K562 (cell line): ENCODE measurements at regions not wholly inside any gene's neighbourhood (a gene's known extent, or its start where the extent isn't known, plus 50 kb on each side); places are given as distances from the start of the nearest gene placed in this dataset.

Experiments used
- CEBPB ChIP-seq: fragments of 450-650 bp; IDR thresholded peaks from 2 replicates; pipeline ENCODE4 v1.6.1; 2016; ENCODE audit warnings: missing genetic modification characterization, missing compliant biosample characterization
- EP400 ChIP-seq: fragments of 450-650 bp; IDR thresholded peaks from 2 replicates; pipeline ENCODE4 v1.6.1; 2017; ENCODE audit warnings: antibody characterized with exemption, mild to moderate bottlenecking, moderate library complexity
- PHB2 ChIP-seq: fragments of 450-650 bp; IDR thresholded peaks from 2 replicates; pipeline ENCODE4 v1.6.1; 2017; ENCODE audit warnings: low read depth
- TRIM28 ChIP-seq: fragments of 450-650 bp; IDR thresholded peaks from 2 replicates; pipeline ENCODE4 v1.6.1; 2017
- ZNF175 ChIP-seq: fragments of 200-800 bp; sonication (Bioruptor generic); IDR thresholded peaks from 2 replicates; pipeline ENCODE4 v1.6.1; 2016; ENCODE audit warnings: low read depth, mild to moderate bottlenecking, missing genetic modification characterization, missing compliant biosample characterization
- ZNF707 ChIP-seq: fragments of 250-450 bp; sonication (Bioruptor Pico); conservative IDR thresholded peaks from 2 replicates; pipeline ENCODE4 v1.8.0; 2022; ENCODE audit warnings: inconsistent platforms, mild to moderate bottlenecking, moderate library complexity
- TF ChIP-seq, protein P1 (sequence below), 2 experiments: fragments of 450-650 bp; formaldehyde crosslinking in 1 of 2; IDR thresholded peaks; 2 replicates each; pipeline versions ENCODE4 v1.4.0 to v1.6.1; 2014 to 2020; ENCODE audit warnings: mild to moderate bottlenecking in 2 of 2, borderline replicate concordance in 1 of 2, low read depth in 1 of 2

DNA sequence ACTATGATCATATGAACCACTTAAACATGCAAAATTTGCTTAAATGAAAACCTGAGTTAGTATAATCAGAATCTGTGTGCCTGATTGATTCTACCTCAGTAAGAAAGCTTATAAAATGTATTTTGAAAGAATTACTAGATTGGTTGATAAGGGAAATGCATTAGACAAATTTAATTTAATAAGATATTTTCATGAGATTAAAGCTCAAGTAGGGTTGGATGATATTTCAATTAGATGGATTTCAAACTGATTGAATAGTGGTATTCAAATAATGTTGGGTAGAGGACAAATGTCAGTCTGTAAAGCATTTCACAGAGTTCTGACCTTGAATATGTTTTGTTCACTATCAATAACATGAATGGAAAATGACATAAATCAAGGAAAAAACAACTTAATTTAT is 780.4 kb upstream of the ALCAM start (continued):
- TF ChIP-seq, protein P1, sequence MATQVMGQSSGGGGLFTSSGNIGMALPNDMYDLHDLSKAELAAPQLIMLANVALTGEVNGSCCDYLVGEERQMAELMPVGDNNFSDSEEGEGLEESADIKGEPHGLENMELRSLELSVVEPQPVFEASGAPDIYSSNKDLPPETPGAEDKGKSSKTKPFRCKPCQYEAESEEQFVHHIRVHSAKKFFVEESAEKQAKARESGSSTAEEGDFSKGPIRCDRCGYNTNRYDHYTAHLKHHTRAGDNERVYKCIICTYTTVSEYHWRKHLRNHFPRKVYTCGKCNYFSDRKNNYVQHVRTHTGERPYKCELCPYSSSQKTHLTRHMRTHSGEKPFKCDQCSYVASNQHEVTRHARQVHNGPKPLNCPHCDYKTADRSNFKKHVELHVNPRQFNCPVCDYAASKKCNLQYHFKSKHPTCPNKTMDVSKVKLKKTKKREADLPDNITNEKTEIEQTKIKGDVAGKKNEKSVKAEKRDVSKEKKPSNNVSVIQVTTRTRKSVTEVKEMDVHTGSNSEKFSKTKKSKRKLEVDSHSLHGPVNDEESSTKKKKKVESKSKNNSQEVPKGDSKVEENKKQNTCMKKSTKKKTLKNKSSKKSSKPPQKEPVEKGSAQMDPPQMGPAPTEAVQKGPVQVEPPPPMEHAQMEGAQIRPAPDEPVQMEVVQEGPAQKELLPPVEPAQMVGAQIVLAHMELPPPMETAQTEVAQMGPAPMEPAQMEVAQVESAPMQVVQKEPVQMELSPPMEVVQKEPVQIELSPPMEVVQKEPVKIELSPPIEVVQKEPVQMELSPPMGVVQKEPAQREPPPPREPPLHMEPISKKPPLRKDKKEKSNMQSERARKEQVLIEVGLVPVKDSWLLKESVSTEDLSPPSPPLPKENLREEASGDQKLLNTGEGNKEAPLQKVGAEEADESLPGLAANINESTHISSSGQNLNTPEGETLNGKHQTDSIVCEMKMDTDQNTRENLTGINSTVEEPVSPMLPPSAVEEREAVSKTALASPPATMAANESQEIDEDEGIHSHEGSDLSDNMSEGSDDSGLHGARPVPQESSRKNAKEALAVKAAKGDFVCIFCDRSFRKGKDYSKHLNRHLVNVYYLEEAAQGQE (IDR thresholded peaks at IDR 0.05; ENCODE audit: borderline replicate concordance) = no peak
- TF ChIP-seq, protein P1 (CRISPR knock-in tag; IDR thresholded peaks at IDR 0.05; ENCODE audit: low read depth) = no peak
- TF ChIP-seq ZNF707 (CRISPR knock-in tag) (no peak), PHB2 (no peak), TRIM28 (no peak), EP400 (no peak), CEBPB (tag) (no peak), ZNF175 (CRISPR knock-in tag) (no peak)
